Smooth muscle cell (in vitro differentiated cells): ENCODE measurements at regions not wholly inside any gene's neighbourhood (a gene's known extent, or its start where the extent isn't known, plus 50 kb on each side); places are given as distances from the start of the nearest gene placed in this dataset.
"Not testable (repeated sequence)": the region's sequence is repeated elsewhere in the genome, so short reads cannot be mapped to it uniquely, and the experiment has no call there.

ENCODE experiments used
- DNase-seq: peaks from one replicate; lab custom pipeline; 2025; ENCODE audit not compliant: unreplicated experiment; lab: John Stamatoyannopoulos, UW
- H2AFZ ChIP-seq: fragments of 200-600 bp; sonication (generic); 2 replicates; pipeline ENCODE4 v1.6.0; 2016; ENCODE audit warnings: antibody characterized with exemption, low read depth, mild to moderate bottlenecking
- H3F3A ChIP-seq: fragments of 200-600 bp; sonication (generic); 2 replicates; pipeline ENCODE4 v1.6.0; 2017; ENCODE audit warnings: antibody characterized with exemption, low read depth
- H3K27ac ChIP-seq: fragments of 200-600 bp; sonication (generic); 2 replicates; pipeline ENCODE4 v1.5.1; 2016; ENCODE audit warnings: low read depth, mild to moderate bottlenecking
- H3K27me3 ChIP-seq: fragments of 200-600 bp; sonication (generic); 2 replicates; pipeline ENCODE4 v1.6.1; 2016; ENCODE audit warnings: low read depth, mild to moderate bottlenecking
- H3K36me3 ChIP-seq: fragments of 200-600 bp; sonication (generic); 2 replicates; pipeline ENCODE4 v1.5.1; 2016; ENCODE audit warnings: low read depth
- H3K4me1 ChIP-seq: fragments of 200-600 bp; sonication (generic); 2 replicates; pipeline ENCODE4 v1.5.1; 2016; ENCODE audit warnings: low read depth
- H3K4me2 ChIP-seq: fragments of 200-600 bp; sonication (generic); 2 replicates; pipeline ENCODE4 v1.6.0; 2016; ENCODE audit warnings: mild to moderate bottlenecking
- H3K4me3 ChIP-seq: fragments of 200-600 bp; sonication (generic); 2 replicates; pipeline ENCODE4 v1.5.1; 2016; ENCODE audit warnings: mild to moderate bottlenecking
- H3K79me2 ChIP-seq: fragments of 200-600 bp; sonication (generic); 2 replicates; pipeline ENCODE4 v1.6.0; 2016; ENCODE audit warnings: low read depth, mild to moderate bottlenecking
- H3K9ac ChIP-seq: fragments of 200-600 bp; sonication (generic); 2 replicates; pipeline ENCODE4 v1.6.0; 2016; ENCODE audit warnings: low read depth
- H3K9me3 ChIP-seq: fragments of 200-600 bp; sonication (generic); replicated peaks from 2 replicates; pipeline ENCODE4 v1.5.1; 2016; ENCODE audit warnings: low read depth
- H4K20me1 ChIP-seq: fragments of 200-600 bp; sonication (generic); 2 replicates; pipeline ENCODE4 v1.6.0; 2016; ENCODE audit warnings: low read depth
- CTCF ChIP-seq: fragments of 200-600 bp; sonication (generic); IDR thresholded peaks from 2 replicates; pipeline ENCODE4 v1.5.1; 2017; ENCODE audit warnings: borderline replicate concordance, mild to moderate bottlenecking, antibody characterized with exemption; ENCODE audit not compliant: insufficient read depth, poor library complexity, severe bottlenecking
- WGBS: methylation state at CpG from one replicate; pipeline ENCODE4 v1.1.7; 2016; ENCODE audit warnings: low lambda C conversion rate; 5-methylcytosine and 5-hydroxymethylcytosine counted together

GRCh38 chrX:35291013-35291412 lies 348.4 kb downstream of the FAM47B start:
- 76% methylated on average over 2 of the region's 2 CpGs for WGBS
- Histone ChIP-seq H3K79me2 (no peaks in the 10 kb centered on the region), H3K9me3 (no peaks in the 10 kb centered on the region), H3K27me3 (no peaks in the 10 kb centered on the region), H3F3A (no peaks in the 10 kb centered on the region), H3K27ac (no peak overlapping the region), H3K36me3 (no peaks in the 10 kb centered on the region), H3K4me3 (no peak overlapping the region), H4K20me1 (no peaks in the 10 kb centered on the region), H3K4me1 (no peaks in the 10 kb centered on the region), H2AFZ (no peak overlapping the region), H3K4me2 (no peak overlapping the region), H3K9ac (no peak overlapping the region)
- DNase-seq, result no peak
- TF ChIP-seq CTCF, result no peak

GRCh38 chrX:35292522-35292921 lies 349.9 kb downstream of the FAM47B start:
- Histone ChIP-seq H3K9ac (no peak overlapping the region), H3K27me3 (no peaks in the 10 kb centered on the region), H3K4me1 (no peaks in the 10 kb centered on the region), H3K9me3 (no peaks in the 10 kb centered on the region), H3F3A (no peaks in the 10 kb centered on the region), H3K36me3 (no peaks in the 10 kb centered on the region), H3K4me2 (no peak overlapping the region), H2AFZ (no peak overlapping the region), H3K79me2 (no peaks in the 10 kb centered on the region), H3K27ac (no peak overlapping the region), H3K4me3 (no peak overlapping the region), H4K20me1 (no peaks in the 10 kb centered on the region)
- DNase-seq, result no peak
- no peak for TF ChIP-seq CTCF

GRCh38 chrX:35305037-35305436 lies 362.4 kb downstream of the FAM47B start:
- H3K36me3 ChIP-seq, H3K4me2 ChIP-seq, H3K4me3 ChIP-seq, H4K20me1 ChIP-seq, H3K9ac ChIP-seq, H2AFZ ChIP-seq, H3K4me1 ChIP-seq, DNase-seq, H3K27me3 ChIP-seq, H3K9me3 ChIP-seq, H3K27ac ChIP-seq, H3K79me2 ChIP-seq, H3F3A ChIP-seq: not testable (repeated sequence)

DNA sequence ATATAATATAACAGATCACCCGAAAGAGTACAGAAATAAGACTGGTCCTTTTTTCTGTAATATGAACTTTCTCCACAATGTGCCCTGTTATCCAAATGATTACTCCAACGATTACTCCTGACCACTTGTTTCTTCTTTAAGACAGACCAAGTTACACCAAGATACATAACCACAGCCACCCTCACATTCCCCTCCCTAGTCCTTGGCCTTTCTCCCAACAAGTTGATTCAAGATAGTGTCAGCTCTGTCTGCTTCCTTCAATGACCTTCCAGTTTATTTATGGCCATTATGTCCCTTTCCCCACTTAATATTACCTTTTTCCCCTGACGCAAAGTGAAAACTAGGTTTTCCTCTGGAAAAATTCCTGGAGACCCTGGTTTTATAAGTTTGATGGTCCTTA lies 397.2 kb downstream of the FAM47B start:
- no peaks in the 10 kb centered on the region for H3K36me3 ChIP-seq
- H4K20me1 ChIP-seq, result no peaks in the 10 kb centered on the region
- H3K9me3 ChIP-seq, result no peaks in the 10 kb centered on the region
- no peaks in the 10 kb centered on the region for H3F3A ChIP-seq
- 81% methylated on average over 3 of the region's 3 CpGs for WGBS
- H2AFZ ChIP-seq, result no peak overlapping the region
- no peaks in the 10 kb centered on the region for H3K4me1 ChIP-seq
- no peaks in the 10 kb centered on the region for H3K27me3 ChIP-seq
- TF ChIP-seq CTCF, result no peak
- no peak overlapping the region for H3K4me3 ChIP-seq
- DNase-seq, result no peak
- no peak overlapping the region for H3K4me2 ChIP-seq
- no peaks in the 10 kb centered on the region for H3K79me2 ChIP-seq
- H3K27ac ChIP-seq, result no peak overlapping the region
- H3K9ac ChIP-seq, result no peak overlapping the region
